HG03135 (cell line): ENCODE measurements at regions not wholly inside any gene's neighbourhood (a gene's known extent, or its start where the extent isn't known, plus 50 kb on each side); places are given as distances from the start of the nearest gene placed in this dataset.
A peak's percentile ranks its signal among the peaks of the same experiment; 100 is the strongest.

Source experiments
- ATAC-seq: cut with Tn5 transposase; IDR thresholded peaks from one replicate; pipeline ENCODE4 v1.9.1; 2021; ENCODE audit warnings: mild to moderate bottlenecking, moderate library complexity; ENCODE audit not compliant: unreplicated experiment

- ATAC-seq: no peak
Measured at GRCh38 chr16:76897816-76898215, 293.2 kb upstream of the MON1B start.

GRCh38 chr16:76899767-76900166, 291.2 kb upstream of the MON1B start:
- no peak for ATAC-seq

GRCh38 chr16:76900285-76901263, 290.4 kb upstream of the MON1B start:
- ATAC-seq: no peak

DNA sequence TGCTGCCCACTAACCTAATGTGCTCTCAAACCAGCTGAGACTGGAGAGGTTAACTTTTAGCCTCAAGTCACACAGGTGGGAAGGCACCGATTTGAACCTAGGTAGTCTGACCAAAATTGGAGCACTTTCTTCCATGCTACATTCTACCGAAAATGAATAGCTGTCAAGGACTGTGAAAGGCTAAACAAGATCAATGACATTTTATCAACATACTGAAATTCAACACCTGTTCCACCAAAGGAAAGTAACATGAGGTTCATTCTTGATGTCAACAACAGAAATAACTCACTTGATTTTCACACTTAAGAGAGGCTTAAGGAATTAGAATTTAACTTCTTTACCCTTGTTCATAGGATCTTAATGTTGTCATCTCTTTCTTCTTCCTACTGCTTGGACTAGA, 284.4 kb upstream of the MON1B start:
- ATAC-seq: no peak

- ATAC-seq: no peak
Measured at GRCh38 chr16:76910931-76911330, 280.1 kb upstream of the MON1B start.

- ATAC-seq: no peak
Measured at GRCh38 chr16:76913046-76913445, 277.9 kb upstream of the MON1B start.

GRCh38 chr16:76926042-76926441, 264.9 kb upstream of the MON1B start:
- ATAC-seq: no peak

DNA sequence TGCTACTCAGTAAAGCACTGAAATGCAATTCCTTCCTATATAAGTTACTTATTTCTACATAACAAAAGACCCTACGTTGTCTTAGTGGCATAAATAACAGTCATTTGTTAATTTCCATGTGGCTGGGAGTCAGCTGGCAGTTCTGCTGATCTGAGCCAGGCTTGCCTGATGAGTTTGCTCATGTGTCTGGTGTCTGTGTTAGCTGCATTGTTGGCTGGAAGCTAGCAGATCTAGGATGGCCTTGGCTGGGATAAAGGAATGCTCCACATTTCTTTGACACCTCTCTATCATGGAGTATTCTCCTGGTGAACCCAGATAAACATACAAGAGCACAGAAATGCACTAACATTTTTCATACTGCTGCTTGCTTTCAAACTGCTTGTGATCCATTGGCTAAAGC, 264.4 kb upstream of the MON1B start:
- no peak for ATAC-seq

- no peak for ATAC-seq
Measured at GRCh38 chr16:76931186-76931585, 259.8 kb upstream of the MON1B start.

DNA sequence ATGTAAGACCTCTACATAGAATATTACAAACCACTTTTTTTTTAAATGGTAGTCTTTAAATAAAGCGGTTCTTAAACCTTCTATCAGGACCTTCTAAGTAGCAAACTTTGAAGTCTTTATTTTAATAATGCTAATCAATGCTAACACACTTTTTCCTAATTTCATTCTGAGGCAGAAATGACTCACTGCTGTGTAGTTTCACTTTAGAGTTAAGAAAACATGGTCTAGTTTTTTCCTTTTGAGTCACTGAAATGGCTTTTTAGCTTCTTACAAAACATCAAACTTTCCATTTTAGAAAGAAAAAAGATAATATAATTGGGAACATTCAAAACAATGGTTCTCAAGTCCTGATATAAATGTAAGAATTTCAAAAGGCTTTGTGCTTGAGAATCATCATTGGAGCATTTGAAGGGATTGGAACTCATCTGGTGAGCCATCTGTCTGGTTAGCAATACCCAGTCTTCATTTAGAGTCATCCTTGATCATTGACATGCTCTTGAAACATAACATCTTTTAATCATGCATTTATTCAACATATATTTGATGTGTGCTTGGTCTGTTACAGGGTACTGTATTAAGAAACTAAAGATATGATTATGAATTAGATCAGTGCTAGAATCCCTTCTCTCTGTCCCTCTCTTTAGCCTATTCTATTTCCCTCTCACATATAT, 258.3 kb upstream of the MON1B start:
- peak; percentile 59 for ATAC-seq

DNA sequence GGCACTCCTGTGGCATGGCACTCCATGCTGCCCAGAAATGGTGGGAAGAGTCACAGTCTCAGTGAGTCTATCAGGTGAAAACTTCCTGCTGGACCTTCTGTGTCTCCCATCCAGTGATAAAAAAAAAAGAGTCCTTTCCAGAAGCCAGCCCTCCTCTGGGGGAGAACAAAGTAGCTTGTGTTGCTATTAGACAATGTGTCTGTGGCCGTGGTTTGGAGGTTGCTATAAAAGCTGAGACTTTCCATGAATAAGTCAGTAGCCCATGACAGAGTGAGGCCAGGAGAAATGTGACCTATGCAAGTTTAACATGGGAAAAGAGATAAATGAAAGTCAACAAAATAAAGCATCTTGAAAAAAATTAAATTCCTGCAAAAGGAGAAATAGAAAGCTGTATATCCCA, 250.7 kb upstream of the MON1B start:
- ATAC-seq: no peak

- no peak for ATAC-seq
Measured at GRCh38 chr16:76941113-76941512, 249.9 kb upstream of the MON1B start.

- no peak for ATAC-seq
Measured at GRCh38 chr16:76942089-76942488, 248.9 kb upstream of the MON1B start.

DNA sequence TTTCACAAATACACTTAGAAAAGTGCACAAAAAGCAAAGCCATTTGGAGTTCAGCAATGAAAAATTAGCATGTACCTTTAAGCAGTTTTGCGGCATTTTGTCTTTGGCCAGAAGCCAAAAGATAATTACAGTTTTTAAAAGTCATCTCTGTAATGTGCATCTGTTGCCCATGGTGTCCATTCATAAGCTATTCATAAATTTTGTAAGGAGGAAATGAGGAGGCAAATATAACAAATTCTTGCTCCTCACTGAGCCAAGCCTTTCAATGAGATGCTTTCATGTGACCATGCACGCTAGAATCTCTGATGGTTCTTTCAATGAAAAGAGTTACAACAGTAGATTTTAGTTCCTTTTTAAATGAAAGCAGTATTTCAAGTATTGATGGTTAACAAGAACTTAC, 247.1 kb upstream of the MON1B start:
- ATAC-seq: no peak

DNA sequence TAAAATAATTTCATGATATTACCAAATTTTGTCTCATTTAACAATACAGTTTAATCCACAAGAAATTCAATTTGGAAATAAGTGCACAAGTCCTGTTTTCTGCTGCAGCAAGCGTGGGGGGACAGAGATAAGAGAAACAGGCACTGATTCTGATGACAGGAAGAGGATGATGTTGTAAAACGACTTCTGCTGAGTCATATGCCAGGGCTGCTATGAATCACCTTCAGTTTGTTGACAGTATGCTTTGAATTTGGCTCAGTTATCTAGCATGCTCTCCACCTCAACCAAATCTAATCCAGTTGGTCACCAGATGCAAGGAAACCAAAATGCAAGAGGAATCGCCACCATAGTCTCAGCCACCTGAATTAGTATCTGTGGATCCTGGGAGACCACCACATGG, 244.1 kb upstream of the MON1B start:
- no peak for ATAC-seq

GRCh38 chr16:76947749-76948148, 243.2 kb upstream of the MON1B start:
- ATAC-seq: no peak

- ATAC-seq: no peak
Measured at GRCh38 chr16:76955629-76956028, 235.4 kb upstream of the MON1B start.

GRCh38 chr16:76956394-76956793, 234.6 kb upstream of the MON1B start:
- no peak for ATAC-seq

DNA sequence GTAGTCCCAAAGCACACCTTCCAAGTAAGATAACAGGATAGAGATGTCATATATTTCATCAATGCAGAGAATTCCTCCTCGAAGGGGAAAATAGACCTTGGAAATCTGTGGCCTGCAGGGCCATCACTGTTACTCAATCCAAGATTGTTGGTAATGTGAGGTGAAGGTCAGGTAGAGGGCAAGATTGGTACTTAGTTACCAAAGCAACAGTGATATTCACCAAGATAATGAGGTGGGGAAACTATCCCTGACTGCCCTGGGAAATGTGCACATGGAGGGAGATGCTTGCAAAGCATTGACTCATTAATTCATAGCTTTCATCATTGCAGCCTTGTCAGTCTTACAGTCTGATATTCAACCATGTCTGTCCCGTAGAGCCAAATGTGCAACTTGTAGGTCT, 234.1 kb upstream of the MON1B start:
- no peak for ATAC-seq

DNA sequence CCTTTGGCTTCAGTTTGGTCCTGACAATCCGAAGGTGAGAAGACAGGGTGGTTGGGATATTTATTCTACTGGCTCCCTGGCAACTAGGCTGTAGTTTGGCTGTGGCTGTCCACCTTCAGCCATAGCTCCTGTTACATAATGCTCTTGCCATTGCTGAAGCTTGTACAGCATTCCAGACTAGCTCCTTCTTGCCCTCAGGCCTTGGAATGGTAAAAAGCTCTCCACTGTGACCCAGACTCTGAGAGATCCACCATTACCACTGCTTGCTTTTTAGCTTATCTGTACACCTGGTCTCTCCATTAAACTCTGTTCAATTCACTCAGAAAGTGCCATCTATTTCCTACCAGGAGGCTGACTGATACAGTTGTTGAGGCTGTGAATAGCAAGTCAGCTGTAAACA, 231.8 kb upstream of the MON1B start:
- no peak for ATAC-seq

DNA sequence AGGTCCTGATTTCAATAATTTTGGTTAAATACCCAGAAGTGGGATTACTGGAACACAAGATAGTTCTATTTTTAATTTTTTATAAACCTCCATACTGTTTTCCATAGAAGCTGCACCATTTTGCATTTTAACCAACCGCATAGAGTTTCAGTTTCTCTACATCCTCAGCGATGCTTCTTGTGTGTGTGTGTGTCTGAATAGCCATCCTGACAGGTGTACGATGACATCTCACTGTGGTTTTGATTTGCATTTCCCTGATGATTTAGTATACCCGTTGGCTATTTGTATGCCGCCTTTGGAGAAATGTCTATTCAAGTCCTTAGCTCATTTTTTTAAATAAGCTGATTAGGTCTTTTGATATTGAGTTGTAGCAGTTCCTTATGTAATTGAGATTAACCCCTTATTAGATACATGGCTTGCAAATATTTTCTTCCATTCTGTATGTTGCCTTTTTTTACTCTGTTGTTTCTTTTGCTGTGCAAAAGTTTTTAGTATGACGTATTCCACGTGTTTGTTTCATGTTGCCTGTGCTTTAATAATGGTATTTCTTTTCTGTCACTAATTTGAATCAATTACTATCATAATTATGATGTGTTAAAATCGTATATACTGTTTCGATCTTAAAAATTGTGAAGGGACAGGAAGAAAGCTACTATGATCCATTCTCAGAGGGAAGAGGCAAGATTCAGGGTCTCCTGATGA, 227.2 kb upstream of the MON1B start:
- ATAC-seq: no peak
